SK-N-SH (cell line): ENCODE measurements at regions not wholly inside any gene's neighbourhood (a gene's known extent, or its start where the extent isn't known, plus 50 kb on each side); places are given as distances from the start of the nearest gene placed in this dataset.

Source experiments
- CTCF ChIA-PET: fragments of 300-600, 350-600 bp; formaldehyde crosslinking; extraction: SDS; loops from one replicate; lab custom pipeline; 2021; lab: Yijun Ruan, JAX
- POLR2A ChIA-PET: fragments of 350-600 bp; sonication (Branson Sonifier 250); formaldehyde crosslinking; extraction: SDS; loops from one replicate; lab custom pipeline; 2020; ENCODE audit warnings: antibody characterized with exemption, inconsistent platforms; lab: Yijun Ruan, JAX
- DNase-seq: peaks from one replicate; pipeline ENCODE4 v3.0.0; 2012
- H2AFZ ChIP-seq: fragments of 200-600 bp; sonication (generic); 2 replicates; pipeline ENCODE4 v1.8.1; 2016; ENCODE audit warnings: antibody characterized with exemption, mild to moderate bottlenecking, low read depth
- H3F3A ChIP-seq: fragments of 200-600 bp; sonication (generic); replicated peaks from 2 replicates; pipeline ENCODE3; 2016; ENCODE audit warnings: antibody characterized with exemption, mild to moderate bottlenecking; ENCODE audit not compliant: insufficient read depth
- H3K27ac ChIP-seq, 2 experiments: fragments of 200-500 bp in 1 of 2; fragments of 200-600 bp in 1 of 2; sonication (Bioruptor generic) in 1 of 2; sonication (generic), shearing (Covaris generic) in 1 of 2; 2 replicates each; pipeline versions ENCODE4 v1.5.1 to v1.6.1; 2014 to 2016; ENCODE audit warnings: low read depth in 2 of 2, inconsistent platforms in 1 of 2, low read length in 1 of 2, mild to moderate bottlenecking in 1 of 2, mixed read lengths in 1 of 2
- H3K27me3 ChIP-seq: fragments of 200-600 bp; sonication (generic), shearing (Covaris generic); 2 replicates; pipeline ENCODE4 v1.6.1; 2016; ENCODE audit warnings: mixed run types; ENCODE audit not compliant: insufficient read depth
- H3K36me3 ChIP-seq, 2 experiments: fragments of 200-500 bp in 1 of 2; fragments of 200-600 bp in 1 of 2; sonication (Bioruptor generic) in 1 of 2; sonication (generic) in 1 of 2; replicated peaks in 1 of 2; 2 replicates each; pipeline versions ENCODE3 to v1.5.1; 2014 to 2016; ENCODE audit warnings: low read length in 1 of 2, mild to moderate bottlenecking in 1 of 2; ENCODE audit not compliant: insufficient read depth in 2 of 2, control insufficient read depth in 1 of 2
- H3K4me1 ChIP-seq, 2 experiments: fragments of 200-500 bp in 1 of 2; fragments of 200-600 bp in 1 of 2; sonication (Bioruptor generic) in 1 of 2; sonication (generic), shearing (Covaris generic) in 1 of 2; 2 replicates each; pipeline versions ENCODE4 v1.5.1 to v1.6.1; 2014 to 2016; ENCODE audit warnings: low read depth in 1 of 2, low read length in 1 of 2, mixed run types in 1 of 2; ENCODE audit not compliant: insufficient read depth in 2 of 2, control insufficient read depth in 1 of 2
- H3K4me2 ChIP-seq: fragments of 200-600 bp; sonication (generic), shearing (Covaris generic); 2 replicates; pipeline ENCODE4 v1.6.1; 2017; ENCODE audit warnings: mixed run types
- H3K4me3 ChIP-seq, 2 experiments: fragments of 200-500 bp in 1 of 2; fragments of 200-600 bp in 1 of 2; sonication (Bioruptor generic) in 1 of 2; sonication (generic), shearing (Covaris generic) in 1 of 2; 2 replicates each; pipeline versions ENCODE4 v1.5.1 to v1.8.1; 2014 to 2016; ENCODE audit warnings: low read depth in 2 of 2, inconsistent platforms in 1 of 2, low read length in 1 of 2, mild to moderate bottlenecking in 1 of 2, mixed read lengths in 1 of 2, moderate library complexity in 1 of 2
- H3K79me2 ChIP-seq: fragments of 200-600 bp; sonication (generic); 2 replicates; pipeline ENCODE4 v1.8.1; 2017; ENCODE audit warnings: mild to moderate bottlenecking; ENCODE audit not compliant: insufficient read depth
- H3K9ac ChIP-seq: fragments of 200-600 bp; sonication (generic); 2 replicates; pipeline ENCODE4 v1.6.1; 2017; ENCODE audit warnings: mixed run types
- H3K9me2 ChIP-seq: fragments of 200-600 bp; sonication (generic); 2 replicates; pipeline ENCODE4 v1.6.1; 2017; ENCODE audit warnings: mixed run types
- H3K9me3 ChIP-seq: fragments of 200-600 bp; sonication (generic); 2 replicates; pipeline ENCODE4 v1.6.1; 2017; ENCODE audit warnings: mixed run types, mild to moderate bottlenecking, moderate library complexity
- H4K20me1 ChIP-seq: fragments of 200-600 bp; sonication (generic); 2 replicates; pipeline ENCODE4 v1.6.1; 2017; ENCODE audit warnings: mild to moderate bottlenecking, mixed run types; ENCODE audit not compliant: insufficient read depth
- ELF1 ChIP-seq: IDR thresholded peaks from 2 replicates; pipeline ENCODE4 v1.4.0; 2012
- EZH2phosphoT487 ChIP-seq: fragments of 200-600 bp; sonication (generic); IDR thresholded peaks from 2 replicates; pipeline ENCODE4 v1.6.1; 2017; ENCODE audit warnings: low read depth, mixed run types, mild to moderate bottlenecking, antibody characterized with exemption, moderate library complexity, borderline replicate concordance
- FOXJ3 ChIP-seq: sonication (generic); formaldehyde crosslinking; IDR thresholded peaks from 2 replicates; pipeline ENCODE4 v1.5.1; 2020; ENCODE audit warnings: mild to moderate bottlenecking, missing genetic modification reagents
- FOXM1 ChIP-seq: IDR thresholded peaks from 2 replicates; pipeline ENCODE4 v1.4.0; 2012; ENCODE audit warnings: low read depth, mild to moderate bottlenecking
- GABPA ChIP-seq: IDR thresholded peaks from 2 replicates; pipeline ENCODE4 v1.4.0; 2012; ENCODE audit warnings: low read depth, mild to moderate bottlenecking
- GATA2 ChIP-seq: sonication (generic); formaldehyde crosslinking; IDR thresholded peaks from 2 replicates; pipeline ENCODE4 v1.5.0; 2020; ENCODE audit warnings: mild to moderate bottlenecking, missing genetic modification reagents
- JUND ChIP-seq: IDR thresholded peaks from 2 replicates; pipeline ENCODE4 v1.4.0; 2012
- MXI1 ChIP-seq: IDR thresholded peaks from 2 replicates; pipeline ENCODE4 v1.6.1; 2012; ENCODE audit warnings: mild to moderate bottlenecking, low read depth, low read length, improper control_type of control experiment
- POLR2AphosphoS5 ChIP-seq: IDR thresholded peaks from 2 replicates; pipeline ENCODE4 v1.6.1; 2012; ENCODE audit warnings: low read depth, low read length
- RCOR1 ChIP-seq: fragments of 150-350 bp; IDR thresholded peaks from 2 replicates; pipeline ENCODE4 v1.6.1; 2017; ENCODE audit warnings: antibody characterized with exemption, low read length
- SIN3A ChIP-seq: IDR thresholded peaks from 2 replicates; pipeline ENCODE4 v1.6.1; 2012; ENCODE audit warnings: low read depth, mild to moderate bottlenecking, low read length, moderate library complexity, borderline replicate concordance
- SMC3 ChIP-seq: IDR thresholded peaks from 2 replicates; pipeline ENCODE4 v1.6.1; 2012; ENCODE audit warnings: low read depth, low read length, improper control_type of control experiment
- TAF1 ChIP-seq: IDR thresholded peaks from 2 replicates; pipeline ENCODE4 v1.6.1; 2012; ENCODE audit warnings: low read depth, mild to moderate bottlenecking, low read length, moderate library complexity, borderline replicate concordance
- TCF12 ChIP-seq: IDR thresholded peaks from 2 replicates; pipeline ENCODE4 v1.4.0; 2012
- TEAD4 ChIP-seq: IDR thresholded peaks from 2 replicates; pipeline ENCODE4 v1.4.0; 2012; ENCODE audit warnings: mild to moderate bottlenecking, borderline replicate concordance; ENCODE audit not compliant: insufficient read depth
- WGBS: methylation state at CpG from one replicate; pipeline ENCODE4 v1.1.6; 2017; ENCODE audit warnings: low lambda C conversion rate; 5-methylcytosine and 5-hydroxymethylcytosine counted together
- TF ChIP-seq, protein P1 (sequence below): IDR thresholded peaks from 2 replicates; pipeline ENCODE4 v1.4.0; 2012; ENCODE audit warnings: low read depth, borderline replicate concordance
- TF ChIP-seq, protein P2 (sequence below): fragments of 150-350 bp; IDR thresholded peaks from 2 replicates; pipeline ENCODE4 v1.6.1; 2017; ENCODE audit warnings: antibody characterized with exemption, low read length, low read depth, borderline replicate concordance
- TF ChIP-seq, protein P3 (sequence below): IDR thresholded peaks from 2 replicates; pipeline ENCODE4 v1.4.0; 2012; ENCODE audit warnings: low read depth, borderline replicate concordance

DNA sequence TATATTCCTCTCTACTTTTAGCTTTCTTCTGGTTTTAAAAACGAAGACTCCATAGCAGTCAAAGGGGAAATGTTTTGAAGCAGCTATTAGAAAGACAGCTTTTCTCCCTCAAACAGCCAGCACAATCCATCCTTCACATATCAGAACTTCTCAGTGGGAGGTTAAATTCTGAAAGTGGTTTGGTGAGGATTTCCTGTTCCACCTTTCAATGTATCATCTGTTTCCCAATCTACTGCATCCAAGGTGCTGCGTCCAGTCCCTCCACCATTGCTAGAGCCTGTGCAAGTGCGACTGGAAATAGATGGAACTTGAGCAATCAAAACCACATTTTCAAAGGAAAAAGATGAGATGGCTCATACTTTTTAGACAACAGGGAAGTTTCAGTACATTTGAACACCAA, 508.3 kb upstream of the ARID1B start:
- 45% methylated on average over 3 of the region's 3 CpGs for WGBS
- no peaks in the 10 kb centered on the region for H3K9me3 ChIP-seq
- no peak overlapping the region for H3K4me2 ChIP-seq
- peaks cover 0 to 18% of the 10 kb centered on the region in 2 experiments; a peak in 2 of 4 replicates for H3K4me1 ChIP-seq
- no peak overlapping the region for H2AFZ ChIP-seq
- H4K20me1 ChIP-seq, result no peaks in the 10 kb centered on the region
- no peaks in the 10 kb centered on the region for H3K36me3 ChIP-seq
- H3F3A ChIP-seq, result no peaks in the 10 kb centered on the region
- no peaks in the 10 kb centered on the region for H3K9me2 ChIP-seq
- ChIA-PET POLR2A (no interaction called here), CTCF (no interaction called here)
- no peaks in the 10 kb centered on the region for H3K79me2 ChIP-seq
- H3K4me3 ChIP-seq, result no peak overlapping the region
- H3K9ac ChIP-seq, result no peak overlapping the region
- H3K27ac ChIP-seq, result no peak overlapping the region
- TF ChIP-seq JUND (no peak), TEAD4 (no peak), SIN3A (no peak), ELF1 (no peak), POLR2AphosphoS5 (no peak), FOXM1 (no peak), RCOR1 (no peak), SMC3 (no peak), GABPA (no peak), GATA2 (no peak), MXI1 (no peak), TCF12 (no peak), TAF1 (no peak), FOXJ3 (no peak), EZH2phosphoT487 (no peak)
- TF ChIP-seq, protein P1, sequence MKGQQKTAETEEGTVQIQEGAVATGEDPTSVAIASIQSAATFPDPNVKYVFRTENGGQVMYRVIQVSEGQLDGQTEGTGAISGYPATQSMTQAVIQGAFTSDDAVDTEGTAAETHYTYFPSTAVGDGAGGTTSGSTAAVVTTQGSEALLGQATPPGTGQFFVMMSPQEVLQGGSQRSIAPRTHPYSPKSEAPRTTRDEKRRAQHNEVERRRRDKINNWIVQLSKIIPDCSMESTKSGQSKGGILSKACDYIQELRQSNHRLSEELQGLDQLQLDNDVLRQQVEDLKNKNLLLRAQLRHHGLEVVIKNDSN, result no peak
- TF ChIP-seq, protein P2, sequence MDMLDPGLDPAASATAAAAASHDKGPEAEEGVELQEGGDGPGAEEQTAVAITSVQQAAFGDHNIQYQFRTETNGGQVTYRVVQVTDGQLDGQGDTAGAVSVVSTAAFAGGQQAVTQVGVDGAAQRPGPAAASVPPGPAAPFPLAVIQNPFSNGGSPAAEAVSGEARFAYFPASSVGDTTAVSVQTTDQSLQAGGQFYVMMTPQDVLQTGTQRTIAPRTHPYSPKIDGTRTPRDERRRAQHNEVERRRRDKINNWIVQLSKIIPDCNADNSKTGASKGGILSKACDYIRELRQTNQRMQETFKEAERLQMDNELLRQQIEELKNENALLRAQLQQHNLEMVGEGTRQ, result no peak
- no peaks in the 10 kb centered on the region for H3K27me3 ChIP-seq
- DNase-seq, result no peak

DNA sequence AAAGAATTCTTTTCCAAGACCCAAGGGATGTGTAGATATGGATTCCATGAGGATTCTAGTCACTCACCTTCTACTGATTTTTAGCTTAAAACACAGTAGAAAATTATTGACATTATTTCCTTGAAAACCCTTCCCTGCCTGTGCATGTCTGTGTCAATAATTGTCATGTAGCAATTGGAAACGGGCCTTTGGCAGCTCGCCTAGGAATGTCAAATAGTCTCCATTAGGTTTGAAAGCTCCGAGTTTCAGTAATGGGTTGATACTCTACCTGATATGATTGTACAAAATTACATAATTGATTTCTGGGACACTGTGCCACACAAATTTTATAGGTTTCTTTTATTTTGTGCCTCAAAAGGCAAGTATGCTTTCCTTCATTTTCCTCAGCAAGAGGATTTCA, 515.2 kb upstream of the ARID1B start:
- Histone ChIP-seq H4K20me1 (no peaks in the 10 kb centered on the region), H3K27ac (peak overlapping the region in 1 of 2 experiments; percentile 74; a peak in 1 of 4 replicates), H3K9me2 (no peaks in the 10 kb centered on the region), H3K9ac (no peak overlapping the region), H2AFZ (no peak overlapping the region), H3K4me1 (peaks cover 0 to 3% of the 10 kb centered on the region in 2 experiments; a peak in 2 of 4 replicates), H3K4me3 (no peak overlapping the region), H3F3A (no peaks in the 10 kb centered on the region), H3K27me3 (no peaks in the 10 kb centered on the region), H3K79me2 (no peaks in the 10 kb centered on the region), H3K4me2 (no peak overlapping the region), H3K36me3 (no peaks in the 10 kb centered on the region), H3K9me3 (no peaks in the 10 kb centered on the region)
- WGBS, result 16% methylated on average over 3 of the region's 3 CpGs
- peak; percentile 30 for DNase-seq
- CTCF ChIA-PET, result interaction anchor here (1.0 kb wide), 1 partner anchor 12 kb away, joined by 3 read pairs; no protein-coding TSS in a partner anchor
- no peak for TF ChIP-seq TAF1
- TF ChIP-seq, protein P3, sequence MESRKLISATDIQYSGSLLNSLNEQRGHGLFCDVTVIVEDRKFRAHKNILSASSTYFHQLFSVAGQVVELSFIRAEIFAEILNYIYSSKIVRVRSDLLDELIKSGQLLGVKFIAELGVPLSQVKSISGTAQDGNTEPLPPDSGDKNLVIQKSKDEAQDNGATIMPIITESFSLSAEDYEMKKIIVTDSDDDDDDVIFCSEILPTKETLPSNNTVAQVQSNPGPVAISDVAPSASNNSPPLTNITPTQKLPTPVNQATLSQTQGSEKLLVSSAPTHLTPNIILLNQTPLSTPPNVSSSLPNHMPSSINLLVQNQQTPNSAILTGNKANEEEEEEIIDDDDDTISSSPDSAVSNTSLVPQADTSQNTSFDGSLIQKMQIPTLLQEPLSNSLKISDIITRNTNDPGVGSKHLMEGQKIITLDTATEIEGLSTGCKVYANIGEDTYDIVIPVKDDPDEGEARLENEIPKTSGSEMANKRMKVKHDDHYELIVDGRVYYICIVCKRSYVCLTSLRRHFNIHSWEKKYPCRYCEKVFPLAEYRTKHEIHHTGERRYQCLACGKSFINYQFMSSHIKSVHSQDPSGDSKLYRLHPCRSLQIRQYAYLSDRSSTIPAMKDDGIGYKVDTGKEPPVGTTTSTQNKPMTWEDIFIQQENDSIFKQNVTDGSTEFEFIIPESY, result no peak
- TF ChIP-seq, protein P2, result no peak
- POLR2A ChIA-PET, result no interaction called here
